HG03575 (cell line): ENCODE measurements at regions not wholly inside any gene's neighbourhood (a gene's known extent, or its start where the extent isn't known, plus 50 kb on each side); places are given as distances from the start of the nearest gene placed in this dataset.
"Not testable (repeated sequence)": the region's sequence is repeated elsewhere in the genome, so short reads cannot be mapped to it uniquely, and the experiment has no call there.

ENCODE experiments used
- ATAC-seq: cut with Tn5 transposase; IDR thresholded peaks from one replicate; pipeline ENCODE4 v1.9.1; 2021; ENCODE audit not compliant: unreplicated experiment, insufficient number of reproducible peaks, low FRiP score; ENCODE audit errors: extremely low read depth

GRCh38 chr4:86511590-86511989, 82.5 kb upstream of the PTPN13 start:
- ATAC-seq: no peak

- ATAC-seq: no peak
Observed at GRCh38 chr4:86512631-86513030, 81.5 kb upstream of the PTPN13 start.

- ATAC-seq: not testable (repeated sequence)
Observed at GRCh38 chr4:86515963-86516362, 78.2 kb upstream of the PTPN13 start.

DNA sequence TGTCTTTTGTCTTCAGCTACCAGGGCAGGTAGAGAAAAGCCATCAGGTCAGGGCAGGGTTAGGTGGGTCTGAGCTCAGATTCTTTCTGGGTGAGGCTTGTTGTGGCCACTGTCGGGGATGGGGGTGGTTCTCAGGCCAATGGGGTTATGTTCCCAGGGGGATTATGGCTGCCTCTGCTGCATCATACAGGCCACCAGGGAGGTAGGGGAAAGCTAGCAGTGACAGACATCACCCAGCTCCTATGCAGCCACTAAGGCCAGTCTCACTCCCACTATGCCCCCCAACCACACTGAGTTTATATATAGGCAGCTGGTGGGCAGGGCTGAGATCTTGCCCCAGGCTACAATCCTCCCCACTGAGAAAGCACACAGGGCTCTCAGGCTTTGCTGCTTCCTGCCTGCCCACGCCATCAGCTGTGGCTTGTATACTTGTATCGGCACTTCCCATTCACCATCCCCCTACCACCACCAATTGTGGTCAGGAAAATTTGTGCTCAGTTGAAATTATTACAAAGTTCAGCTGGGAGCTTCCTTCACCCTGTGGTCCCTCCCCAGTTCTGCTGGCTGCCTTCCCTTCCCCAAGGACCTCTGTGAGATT, 72.6 kb upstream of the PTPN13 start:
- no peak for ATAC-seq

- no peak for ATAC-seq
Observed at GRCh38 chr4:86522349-86522748, 71.8 kb upstream of the PTPN13 start.

GRCh38 chr4:86523333-86523732, 70.8 kb upstream of the PTPN13 start:
- ATAC-seq: no peak

DNA sequence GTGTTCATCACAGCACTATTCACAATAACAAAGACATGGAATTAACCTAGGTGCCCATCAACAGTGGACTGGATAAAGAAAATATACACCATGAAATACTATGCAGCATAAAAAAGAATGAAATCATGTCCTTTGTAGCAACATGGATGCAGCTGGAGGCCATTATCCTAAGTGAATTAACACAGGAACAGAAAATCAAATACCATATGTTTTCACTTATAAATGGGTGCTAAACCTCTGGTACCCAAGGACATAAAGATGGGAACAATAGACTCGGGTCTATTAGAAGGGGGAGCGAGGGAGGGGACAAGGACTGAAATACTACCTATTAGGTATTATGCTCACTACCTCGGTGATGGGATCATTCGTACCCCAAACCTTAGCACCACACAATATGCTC, 66.4 kb upstream of the PTPN13 start:
- not testable (repeated sequence) for ATAC-seq

- no peak for ATAC-seq
Observed at GRCh38 chr4:86529436-86529835, 64.7 kb upstream of the PTPN13 start.

GRCh38 chr4:86530183-86530582, 63.9 kb upstream of the PTPN13 start:
- ATAC-seq: no peak

- ATAC-seq: no peak
Observed at GRCh38 chr4:86531440-86531839, 62.7 kb upstream of the PTPN13 start.

DNA sequence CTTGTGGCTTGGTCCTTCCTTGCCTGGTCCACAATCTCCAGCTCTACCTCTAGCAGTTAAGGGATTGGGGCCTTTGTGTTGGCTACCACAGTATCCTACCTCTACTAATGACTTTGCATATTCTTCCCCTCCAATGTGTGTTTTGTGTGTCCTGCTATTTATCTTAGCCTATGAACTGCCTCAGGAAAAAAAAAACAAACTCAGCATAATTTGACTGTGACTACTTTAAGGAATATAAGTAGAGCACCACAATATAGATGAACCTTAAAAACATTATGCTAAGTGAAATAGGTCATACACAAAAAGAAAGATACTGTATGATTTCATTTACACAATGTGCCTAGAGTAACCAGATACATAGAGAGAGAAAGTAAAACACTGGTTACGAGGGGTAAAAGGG, 61.3 kb upstream of the PTPN13 start:
- ATAC-seq: no peak

GRCh38 chr4:86536151-86536550, 58.0 kb upstream of the PTPN13 start:
- no peak for ATAC-seq

- ATAC-seq: no peak
Observed at GRCh38 chr4:86542319-86543027, 51.6 kb upstream of the PTPN13 start.

- ATAC-seq: no peak
Observed at GRCh38 chr4:86543080-86543479, 51.0 kb upstream of the PTPN13 start.

GRCh38 chr4:86543560-86544309, 50.4 kb upstream of the PTPN13 start:
- ATAC-seq: no peak

GRCh38 chr4:86544310-86544966, 49.7 kb upstream of the PTPN13 start:
- peak; percentile 87 for ATAC-seq
